Coronary artery (tissue), 2 donors: ENCODE measurements at regions not wholly inside any gene's neighbourhood (a gene's known extent, or its start where the extent isn't known, plus 50 kb on each side); places are given as distances from the start of the nearest gene placed in this dataset.
A peak's percentile ranks its signal among the peaks of the same experiment; 100 is the strongest.

Experiments used
- DNase-seq: peaks from one replicate; pipeline ENCODE4 v3.0.0-alpha.2; 2017; ENCODE audit warnings: low spot score
- H3K27ac ChIP-seq, 2 donors: fragments of 200-600 bp; sonication (generic); one replicate each; pipeline ENCODE4 v1.5.1; 2016 to 2019
- H3K4me3 ChIP-seq: fragments of 200-600 bp; sonication (generic); 2 replicates; pipeline ENCODE4 v1.5.1; 2016; ENCODE audit warnings: mild to moderate bottlenecking, moderate library complexity
- CTCF ChIP-seq: fragments of 200-600 bp; sonication (generic); IDR thresholded peaks from one replicate; pipeline ENCODE4 v1.5.1; 2019; ENCODE audit warnings: antibody characterized with exemption

- TF ChIP-seq CTCF, result no peak
- no peak overlapping the region for H3K27ac ChIP-seq
- no peak for DNase-seq
- no peak overlapping the region for H3K4me3 ChIP-seq
Measured at GRCh38 chr3:157614896-157615295, 111.7 kb upstream of the VEPH1 start.

- no peak for TF ChIP-seq CTCF
- Histone ChIP-seq H3K4me3 (no peak overlapping the region), H3K27ac (no peak overlapping the region)
- DNase-seq, result no peak
Measured at GRCh38 chr3:157611536-157612076, 108.4 kb upstream of the VEPH1 start.

GRCh38 chr3:157610876-157611535 lies 107.8 kb upstream of the VEPH1 start:
- no peak overlapping the region for H3K4me3 ChIP-seq
- no peak overlapping the region for H3K27ac ChIP-seq
- no peak for DNase-seq
- no peak for TF ChIP-seq CTCF

GRCh38 chr3:157607826-157608405 lies 104.7 kb upstream of the VEPH1 start:
- DNase-seq, result no peak
- H3K27ac ChIP-seq, result no peak overlapping the region
- TF ChIP-seq CTCF, result no peak

GRCh38 chr3:157606852-157607197 lies 103.6 kb upstream of the VEPH1 start:
- no peak overlapping the region for H3K27ac ChIP-seq
- DNase-seq, result no peak
- peak; percentile 6 for TF ChIP-seq CTCF
- no peak overlapping the region for H3K4me3 ChIP-seq

More at GRCh38 chr3:157607826-157608405, 104.7 kb upstream of the VEPH1 start:
- no peak overlapping the region for H3K4me3 ChIP-seq

- peak; percentile 60 for TF ChIP-seq CTCF
- H3K27ac ChIP-seq, result no peak overlapping the region
- DNase-seq, result no peak
- no peak overlapping the region for H3K4me3 ChIP-seq
Measured at GRCh38 chr3:157606011-157606851, 103.0 kb upstream of the VEPH1 start.
